ENCODE measurements at regions not wholly inside any gene's neighbourhood (a gene's known extent, or its start where the extent isn't known, plus 50 kb on each side); places are given as distances from the start of the nearest gene placed in this dataset.

DNA sequence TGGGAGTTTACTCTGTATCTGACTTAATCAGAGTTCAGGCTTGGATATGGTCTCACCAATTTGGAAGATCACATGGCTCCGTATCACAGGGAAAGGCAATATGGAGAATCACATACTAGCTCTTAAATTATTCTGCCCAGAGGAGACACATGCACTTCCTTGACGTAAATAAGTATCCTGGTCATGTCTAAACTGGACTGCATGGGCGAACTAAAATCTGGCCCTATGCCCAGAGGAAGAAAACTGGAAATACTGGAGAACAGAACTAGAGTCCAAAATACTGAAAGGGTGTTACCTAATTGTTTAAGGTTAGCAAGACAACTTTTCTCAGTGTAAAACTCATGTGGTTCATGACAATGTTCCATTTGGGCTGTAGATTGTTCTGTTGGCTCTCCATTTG, 832.3 kb downstream of the RAB28 start:
- H3K4me3 ChIP-seq (ENCODE audit: low read depth, low read length) = no peak overlapping the region
- DNase-seq (ENCODE audit: low read depth) = no peak
- no peak for TF ChIP-seq CTCF (IDR thresholded peaks at IDR 0.05; ENCODE audit: insufficient read depth, low read length)

DNA sequence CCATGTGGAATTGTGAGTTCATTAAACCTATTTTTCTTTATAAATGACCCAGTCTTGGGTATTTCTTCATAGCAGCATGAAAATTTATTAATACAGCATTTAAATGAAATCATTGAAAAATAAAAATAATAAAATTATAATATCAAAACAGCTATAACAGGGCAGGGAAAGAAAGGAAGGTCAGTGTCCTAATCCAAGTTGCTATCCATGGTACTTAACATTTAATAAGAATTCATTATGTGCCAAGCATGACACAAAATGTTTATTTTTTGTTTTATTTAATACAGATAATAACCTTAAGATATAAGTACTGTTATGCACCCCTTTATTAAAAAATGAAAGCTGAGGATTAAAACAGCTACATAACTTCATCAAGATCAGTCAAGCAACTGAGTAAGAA, 838.4 kb downstream of the RAB28 start:
- DNase-seq (ENCODE audit: low read depth) = no peak
- H3K4me3 ChIP-seq (ENCODE audit: low read depth, low read length) = no peak overlapping the region
- TF ChIP-seq CTCF (IDR thresholded peaks at IDR 0.05; ENCODE audit: insufficient read depth, low read length) = no peak

DNA sequence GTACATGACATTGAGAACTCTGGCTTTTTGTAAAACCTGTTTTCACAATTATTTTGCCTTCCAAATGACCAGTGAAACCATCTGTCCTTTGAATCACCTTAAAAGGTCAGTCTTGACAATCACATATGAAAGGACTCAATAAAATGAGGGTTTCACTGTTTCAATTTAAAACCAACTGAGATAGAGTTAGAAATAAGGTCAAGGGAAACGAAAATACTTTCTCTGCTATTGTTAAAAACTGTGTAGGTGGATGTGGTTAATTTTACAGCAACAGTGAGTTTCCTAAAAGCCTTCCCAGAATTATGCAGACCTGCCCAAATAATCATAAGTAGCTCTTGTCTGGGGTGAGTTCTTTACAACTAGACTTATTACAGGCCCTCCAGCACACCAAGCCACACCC, 839.9 kb downstream of the RAB28 start:
- TF ChIP-seq CTCF (IDR thresholded peaks at IDR 0.05; ENCODE audit: insufficient read depth, low read length) = no peak
- DNase-seq (ENCODE audit: low read depth) = no peak
- H3K4me3 ChIP-seq (ENCODE audit: low read depth, low read length) = no peak overlapping the region

GRCh38 chr4:12636191-12636590, 847.9 kb downstream of the RAB28 start:
- TF ChIP-seq CTCF (IDR thresholded peaks at IDR 0.05; ENCODE audit: insufficient read depth, low read length) = no peak
- peak; percentile 6 for DNase-seq (ENCODE audit: low read depth)
- no peak overlapping the region for H3K4me3 ChIP-seq (ENCODE audit: low read depth, low read length)

- no peak for TF ChIP-seq CTCF (IDR thresholded peaks at IDR 0.05; ENCODE audit: insufficient read depth, low read length)
- no peak overlapping the region for H3K4me3 ChIP-seq (ENCODE audit: low read depth, low read length)
- DNase-seq (ENCODE audit: low read depth) = no peak
These were observed 848.5 kb downstream of the RAB28 start for GRCh38 chr4:12635629-12636028.

DNA sequence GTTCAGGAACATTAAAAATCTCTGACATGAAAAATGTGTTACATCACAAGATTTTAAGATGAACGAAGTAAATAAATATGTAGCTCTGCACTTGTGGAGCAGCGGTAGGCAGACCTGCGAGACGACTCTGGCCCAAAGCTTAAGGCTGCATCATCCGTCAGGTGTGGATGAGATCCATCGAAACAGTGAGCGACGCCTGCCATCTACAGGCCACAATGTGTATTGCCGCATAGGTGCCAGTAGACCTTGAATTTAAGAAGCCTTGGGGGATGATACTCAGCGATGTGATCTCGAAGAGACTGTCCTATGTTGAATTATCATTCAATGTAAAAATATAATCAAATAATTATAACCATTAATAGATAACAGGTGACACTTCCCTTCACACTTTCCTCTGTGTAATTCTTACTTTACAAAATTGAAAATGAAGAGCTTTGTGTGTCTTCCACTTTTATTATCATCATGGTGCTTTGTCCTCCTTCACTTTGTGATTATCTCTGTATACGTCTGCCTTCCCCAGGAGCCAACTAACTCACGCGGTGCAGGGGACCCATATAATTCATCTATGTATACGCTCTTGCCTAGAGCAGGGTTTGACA, 851.0 kb downstream of the RAB28 start:
- H3K4me3 ChIP-seq (ENCODE audit: low read depth, low read length) = no peak overlapping the region
- peak; percentile 92 for TF ChIP-seq CTCF (IDR thresholded peaks at IDR 0.05; ENCODE audit: insufficient read depth, low read length)
- DNase-seq (ENCODE audit: low read depth) = peak; percentile 79

GRCh38 chr4:12615822-12616221, 868.3 kb downstream of the RAB28 start:
- no peak for TF ChIP-seq CTCF (IDR thresholded peaks at IDR 0.05; ENCODE audit: insufficient read depth, low read length)
- no peak for DNase-seq (ENCODE audit: low read depth)
- H3K4me3 ChIP-seq (ENCODE audit: low read depth, low read length) = no peak overlapping the region
